COLO829 (cell line): ENCODE measurements at regions not wholly inside any gene's neighbourhood (a gene's known extent, or its start where the extent isn't known, plus 50 kb on each side); places are given as distances from the start of the nearest gene placed in this dataset.

Experiments used
- DNase-seq: peaks from one replicate; pipeline ENCODE4 v3.0.0; 2012; ENCODE audit warnings: low spot score

DNA sequence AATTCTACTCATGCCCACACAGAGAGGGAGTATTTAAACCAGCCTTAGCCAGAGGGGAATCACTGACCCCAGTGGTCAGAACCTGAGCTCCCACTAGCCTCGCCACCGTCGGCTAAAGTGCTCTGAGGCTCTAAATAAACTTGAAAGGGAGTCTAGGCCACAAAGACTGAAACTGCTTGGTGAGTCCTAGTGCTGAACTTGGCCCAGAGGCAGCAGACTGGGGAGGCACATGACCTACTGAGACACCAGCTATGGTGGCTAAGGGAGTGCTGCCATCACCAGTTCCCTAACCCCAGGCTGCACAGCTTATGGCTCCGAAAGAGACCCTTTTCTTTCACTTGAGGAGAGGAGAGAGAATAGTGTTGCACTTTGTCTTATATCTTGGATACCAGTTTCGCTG, 1542.8 kb downstream of the KCNT2 start:
- DNase-seq: no peak

DNA sequence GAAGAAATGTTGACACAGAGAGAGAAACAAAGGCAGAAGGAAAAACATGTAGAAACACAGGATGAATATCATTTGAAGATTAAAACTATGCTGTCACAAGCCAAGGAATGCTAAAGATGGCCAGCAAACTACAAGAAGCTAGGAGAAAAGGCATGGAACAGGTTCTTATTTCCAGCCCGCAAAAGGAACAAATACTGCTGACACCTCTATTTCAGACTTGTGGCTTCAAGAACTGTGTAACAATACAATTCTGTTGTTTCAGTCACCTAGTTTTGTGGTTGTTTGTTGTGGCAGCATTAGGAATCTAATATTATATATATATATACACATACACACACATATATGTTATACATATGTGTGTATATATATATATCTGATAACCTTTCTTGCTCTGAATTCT, 1543.9 kb downstream of the KCNT2 start:
- DNase-seq: no peak

DNA sequence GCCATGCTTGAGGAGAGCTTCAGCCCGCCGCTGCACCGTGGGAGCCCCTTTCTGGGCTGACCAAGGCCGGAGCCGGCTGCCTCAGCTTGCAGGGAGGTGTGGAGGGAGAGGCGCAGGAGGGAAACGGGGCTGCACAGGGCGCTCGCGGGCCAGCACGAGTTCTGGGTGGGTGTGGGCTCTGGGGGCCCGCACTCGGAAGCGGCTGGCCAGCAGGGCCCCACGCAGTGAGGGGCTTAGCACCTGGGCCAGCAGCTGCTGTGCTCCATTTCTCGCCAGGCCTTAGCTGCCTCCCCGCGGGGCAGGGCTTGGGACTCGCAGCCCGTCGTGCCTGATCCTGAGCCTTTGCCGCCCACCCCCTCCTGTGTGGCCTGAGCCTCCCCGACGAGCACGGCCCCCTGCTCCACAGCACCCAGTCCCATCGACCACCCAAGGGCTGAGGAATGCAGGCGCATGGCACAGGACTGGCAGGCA, 1554.0 kb downstream of the KCNT2 start:
- no peak for DNase-seq

DNA sequence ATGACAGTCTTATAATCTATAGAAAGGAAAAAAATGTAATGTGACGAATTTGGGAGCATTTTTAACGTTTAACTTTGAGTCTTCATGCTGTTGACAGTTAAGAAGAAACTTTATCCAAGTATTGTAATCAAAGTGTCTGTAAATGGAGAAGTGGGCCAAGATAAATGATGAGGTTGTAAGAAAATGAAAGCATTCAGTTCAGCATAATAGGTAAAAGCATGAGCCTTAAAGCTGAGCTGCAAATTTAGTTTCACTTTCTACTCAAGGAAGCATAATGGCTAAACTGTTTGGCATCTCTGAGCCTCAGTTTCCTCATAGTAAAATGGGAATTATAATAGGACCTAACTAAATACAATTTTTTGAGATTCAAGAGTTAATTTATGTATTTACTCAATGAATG, 1554.8 kb downstream of the KCNT2 start:
- no peak for DNase-seq

DNA sequence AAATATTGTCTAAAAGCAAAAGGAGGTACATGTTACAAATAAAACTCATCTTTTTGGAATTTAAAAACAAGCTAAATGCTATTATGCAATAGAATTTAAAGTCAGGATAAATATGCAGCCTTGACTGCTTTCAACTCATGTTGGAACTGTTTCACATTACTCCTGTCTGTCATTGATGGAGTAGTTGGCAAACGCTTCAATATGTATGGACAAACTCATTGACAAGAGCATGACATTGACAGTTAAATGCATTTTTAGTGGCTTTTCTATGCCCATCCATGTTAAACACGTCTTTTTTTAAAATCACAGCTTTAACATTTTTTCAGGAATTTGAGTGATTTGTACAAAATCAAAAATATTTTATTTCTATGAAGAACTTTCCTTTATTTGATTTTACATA, 1560.5 kb downstream of the KCNT2 start:
- DNase-seq: no peak

DNA sequence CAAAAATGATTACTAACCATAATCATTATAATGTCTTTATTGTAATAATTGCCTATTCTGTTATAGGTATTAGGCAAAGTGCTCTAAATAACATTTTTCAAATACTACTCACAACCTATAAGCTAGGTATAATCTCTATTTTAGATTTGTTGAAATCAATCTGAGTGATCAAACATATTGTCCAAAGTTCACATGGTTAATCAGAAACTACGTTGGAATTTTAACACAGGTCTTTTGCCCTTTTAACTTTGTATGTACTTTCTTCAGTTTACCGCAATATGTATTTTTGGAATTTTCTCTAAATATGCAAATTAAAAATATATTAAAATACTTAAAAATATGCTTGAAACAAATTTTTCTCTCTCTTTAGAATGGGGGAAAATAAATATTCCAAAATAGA, 1563.2 kb downstream of the KCNT2 start:
- DNase-seq: no peak

DNA sequence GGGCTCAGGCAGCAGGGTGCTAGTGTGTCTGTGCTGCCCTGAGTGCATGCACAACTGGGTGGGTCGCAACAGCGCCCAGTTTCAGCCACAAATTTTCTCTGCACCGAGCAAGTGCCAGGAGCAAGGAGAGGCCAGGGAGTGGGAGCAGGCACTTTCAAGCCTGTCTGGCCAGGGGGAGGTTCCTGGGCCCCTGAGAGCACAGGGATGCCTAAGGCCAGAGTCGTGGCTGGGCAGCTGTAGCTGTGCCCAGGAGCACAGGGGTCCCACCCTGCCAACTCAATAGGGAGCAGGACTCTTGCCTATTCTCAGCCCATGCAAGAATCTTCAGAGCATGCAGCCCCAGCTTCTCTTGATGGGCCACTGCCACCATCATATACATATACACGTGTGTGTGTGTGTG, 1577.4 kb downstream of the KCNT2 start:
- DNase-seq: no peak

DNA sequence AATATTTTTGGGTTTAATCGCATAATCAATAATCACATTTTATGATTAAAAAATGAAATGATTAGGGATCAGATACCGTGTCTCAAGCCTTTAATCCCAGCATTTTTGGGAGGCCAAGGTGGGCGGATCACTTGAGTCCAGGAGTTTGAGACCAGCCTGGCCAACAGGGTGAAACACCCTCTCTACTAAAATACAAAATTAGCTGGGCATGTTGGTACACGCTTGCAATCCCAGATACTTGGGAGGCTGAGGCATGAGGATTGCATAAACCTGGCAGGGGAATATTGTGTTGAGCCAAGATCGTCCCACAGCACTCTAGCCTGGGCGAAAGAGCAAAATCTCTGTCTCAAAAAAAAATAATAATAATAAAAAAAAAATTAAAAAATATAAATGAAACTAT, 1581.4 kb downstream of the KCNT2 start:
- DNase-seq: no peak

DNA sequence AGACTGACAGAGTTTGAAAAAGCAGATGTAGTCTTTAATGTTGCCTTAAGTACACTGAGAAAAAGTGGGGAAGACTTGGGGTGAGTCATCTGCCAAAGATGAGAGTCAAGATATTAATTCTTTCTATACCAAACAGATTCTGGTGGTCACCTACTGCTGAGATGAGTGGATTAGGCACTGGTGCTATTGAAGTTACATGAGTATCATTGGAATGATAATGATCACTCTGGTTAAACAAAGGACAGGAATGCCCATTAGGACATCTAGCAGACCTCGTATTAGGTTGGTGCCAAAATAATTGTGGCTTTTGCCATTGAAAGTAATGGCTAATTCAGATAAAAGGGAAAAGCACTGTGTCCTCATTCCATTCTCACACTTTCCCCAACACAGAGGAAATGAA, 1588.9 kb downstream of the KCNT2 start:
- DNase-seq: no peak

DNA sequence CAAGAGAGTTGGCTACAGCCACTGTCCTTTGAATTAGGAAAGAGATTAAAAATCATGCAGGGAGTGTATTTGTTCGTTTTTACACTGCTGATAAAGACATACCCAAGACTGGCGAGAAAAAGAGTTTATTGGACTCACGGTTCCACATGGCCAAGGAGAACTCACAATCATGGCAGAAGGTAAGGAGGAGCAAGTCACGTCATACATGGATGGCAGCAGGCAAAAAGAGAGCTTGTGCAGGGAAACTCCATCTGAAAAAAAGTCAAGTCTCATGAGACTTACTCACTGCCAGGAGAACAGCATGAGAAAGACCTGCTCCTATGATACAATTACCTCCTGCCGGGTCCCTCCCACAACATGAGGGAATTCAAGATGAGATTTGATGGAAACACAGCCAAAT, 1595.2 kb downstream of the KCNT2 start:
- DNase-seq: no peak

DNA sequence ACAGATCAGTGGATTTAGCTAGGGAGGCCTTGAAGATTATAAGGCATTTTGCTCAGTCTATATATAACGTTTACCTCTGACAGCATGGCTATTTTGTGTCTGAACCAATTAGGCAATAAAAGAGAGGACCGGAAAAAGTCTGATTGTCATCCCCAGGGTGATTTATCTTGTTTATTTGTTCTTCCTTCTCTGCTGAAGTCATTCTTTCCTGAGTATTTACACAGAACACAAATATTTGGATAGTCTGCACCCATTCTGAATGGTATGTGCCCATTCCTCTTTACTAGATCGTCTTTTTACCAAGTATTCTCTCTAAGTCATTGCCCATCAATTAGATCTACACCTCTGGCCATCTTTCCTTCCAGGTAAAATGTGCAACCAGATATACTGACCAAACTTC, 1602.9 kb downstream of the KCNT2 start:
- DNase-seq: no peak

DNA sequence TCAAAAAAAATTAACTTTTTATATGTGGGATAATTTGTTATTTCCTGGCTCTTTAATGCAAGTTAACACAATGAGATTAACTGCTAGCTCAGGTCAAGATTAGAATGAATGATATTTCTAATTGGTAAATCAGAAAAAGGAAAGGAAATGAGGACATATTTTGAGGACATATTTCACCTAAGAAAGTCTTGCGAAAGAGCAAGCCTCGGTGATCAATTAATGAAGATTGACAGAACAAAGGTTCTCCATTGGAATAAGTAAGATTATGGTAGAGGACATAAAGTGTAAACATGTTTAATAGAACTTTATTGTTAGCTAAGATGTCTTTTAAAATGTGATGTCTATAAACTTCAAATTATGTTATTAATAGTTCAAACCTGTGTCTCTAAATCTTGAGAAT, 1617.8 kb downstream of the KCNT2 start:
- no peak for DNase-seq

DNA sequence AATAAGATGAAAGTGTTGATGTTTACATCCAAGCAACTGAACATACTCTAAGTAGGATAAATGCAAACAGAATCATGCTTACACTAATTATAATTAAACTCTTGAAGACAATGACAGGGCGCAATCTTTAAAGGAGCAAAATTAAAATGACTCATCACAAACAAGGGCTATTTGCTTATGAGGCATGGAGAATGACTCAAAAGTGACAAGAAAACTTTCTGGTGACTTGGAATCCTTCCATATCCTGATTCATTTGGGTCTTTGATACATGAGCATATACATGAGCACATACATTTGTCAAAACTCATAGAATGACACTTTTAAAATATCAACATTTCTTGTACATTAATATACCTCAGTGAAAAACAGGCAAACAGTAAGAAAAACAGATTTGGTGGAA, 1632.3 kb downstream of the KCNT2 start:
- peak; percentile 3 for DNase-seq

DNA sequence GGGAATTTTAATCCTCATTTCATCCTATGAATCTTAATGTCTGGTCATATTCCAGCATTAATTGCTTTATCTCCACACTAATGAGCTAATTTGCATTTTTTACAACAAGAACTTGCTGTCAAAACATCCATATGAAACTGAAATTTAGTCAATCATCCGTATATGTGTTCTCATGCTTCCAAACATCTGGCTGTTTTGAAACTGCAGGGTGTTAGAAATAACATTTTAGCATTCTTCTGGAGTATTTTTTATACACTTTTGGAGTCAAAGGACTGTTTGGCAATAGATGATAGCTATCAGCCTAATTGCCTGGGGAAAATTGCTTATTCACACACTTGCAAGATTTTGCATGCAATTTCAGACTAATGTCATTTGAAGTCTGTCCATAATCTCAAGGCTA, 1639.3 kb downstream of the KCNT2 start:
- no peak for DNase-seq

DNA sequence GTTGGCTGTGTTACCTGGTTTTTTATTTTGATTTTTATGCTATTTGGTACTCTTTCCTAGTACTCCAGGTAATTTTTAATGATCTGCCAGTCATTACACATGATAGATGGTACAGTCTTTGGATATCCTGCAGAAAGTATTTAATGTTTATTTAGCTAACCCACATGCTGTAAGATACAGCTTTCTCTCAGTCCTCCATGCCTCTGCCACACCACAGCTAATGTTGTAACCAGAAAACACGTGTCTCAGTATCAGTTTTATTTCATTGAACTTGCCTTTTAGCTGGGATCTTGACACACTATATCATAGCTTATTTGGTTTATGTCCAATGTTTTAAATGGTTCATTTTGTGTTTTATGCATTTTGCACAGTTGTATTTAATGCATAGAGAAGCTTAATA, 1648.4 kb downstream of the KCNT2 start:
- DNase-seq: no peak

DNA sequence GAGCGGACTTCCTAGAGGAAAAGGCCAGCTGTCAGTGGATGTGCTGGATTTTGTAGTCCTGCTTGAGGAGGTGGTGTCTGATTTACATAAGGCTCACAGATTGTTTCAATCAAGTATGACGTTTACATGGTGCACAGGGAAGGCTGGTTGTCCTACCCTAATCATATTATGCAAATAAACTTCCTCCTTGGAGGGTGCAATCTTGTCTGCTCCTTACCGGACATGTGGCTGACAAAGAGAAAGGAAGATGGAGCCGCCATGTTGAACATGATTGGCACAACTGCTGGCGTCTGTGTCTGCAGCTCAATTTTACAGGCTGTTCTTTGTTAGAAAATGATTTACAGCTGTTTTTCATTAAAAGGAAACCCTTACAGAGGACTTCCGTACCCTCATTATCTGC, 1656.1 kb downstream of the KCNT2 start:
- no peak for DNase-seq

DNA sequence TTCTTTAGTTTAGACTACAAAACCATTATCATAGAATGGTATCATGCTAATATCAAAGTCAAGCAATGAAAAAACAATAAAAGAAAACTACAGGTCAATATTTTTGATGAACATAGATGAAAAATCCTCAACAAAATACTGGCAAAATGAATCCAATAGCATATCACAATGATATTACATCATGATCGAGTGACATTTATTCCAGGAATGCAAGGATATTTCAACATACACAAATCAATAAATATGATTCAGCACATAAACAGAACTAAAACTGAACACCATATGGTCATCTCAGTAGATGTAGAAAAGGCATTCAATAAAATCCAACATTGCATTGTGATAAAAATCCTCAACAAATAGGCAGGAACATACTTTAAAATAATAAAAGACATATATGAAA, 1657.7 kb downstream of the KCNT2 start:
- no peak for DNase-seq

DNA sequence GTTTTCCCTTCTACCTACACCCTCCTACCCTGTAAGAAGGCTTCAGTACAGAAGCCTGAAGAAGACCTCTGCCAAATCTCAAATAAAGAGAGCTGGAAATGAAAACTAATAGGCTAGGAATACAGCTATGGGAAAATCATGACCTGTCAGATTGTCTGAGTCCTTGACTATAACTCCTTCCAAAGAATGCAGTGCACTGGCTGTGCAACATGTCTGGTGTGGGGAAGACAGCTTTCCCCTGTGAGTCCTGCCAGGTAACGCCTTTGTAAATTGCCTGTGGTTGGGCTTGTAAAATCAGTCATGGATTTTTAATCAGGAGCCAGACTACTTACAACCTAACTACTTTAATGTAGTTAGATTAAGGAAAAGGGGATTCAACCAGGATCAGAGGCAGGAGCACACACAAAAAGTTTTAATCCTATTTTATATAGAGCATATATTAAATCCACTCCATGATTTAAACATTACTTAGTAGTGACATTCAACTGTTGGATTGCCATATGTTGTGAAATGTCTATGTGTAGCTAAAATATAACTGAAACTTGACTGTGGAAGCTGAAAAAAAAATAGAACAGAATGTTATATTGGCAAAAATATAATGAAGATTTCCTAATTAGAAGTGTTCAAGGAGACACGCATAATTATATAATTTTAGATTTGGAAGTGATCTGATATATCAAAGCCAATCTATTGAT, 1667.8 kb downstream of the KCNT2 start:
- no peak for DNase-seq

DNA sequence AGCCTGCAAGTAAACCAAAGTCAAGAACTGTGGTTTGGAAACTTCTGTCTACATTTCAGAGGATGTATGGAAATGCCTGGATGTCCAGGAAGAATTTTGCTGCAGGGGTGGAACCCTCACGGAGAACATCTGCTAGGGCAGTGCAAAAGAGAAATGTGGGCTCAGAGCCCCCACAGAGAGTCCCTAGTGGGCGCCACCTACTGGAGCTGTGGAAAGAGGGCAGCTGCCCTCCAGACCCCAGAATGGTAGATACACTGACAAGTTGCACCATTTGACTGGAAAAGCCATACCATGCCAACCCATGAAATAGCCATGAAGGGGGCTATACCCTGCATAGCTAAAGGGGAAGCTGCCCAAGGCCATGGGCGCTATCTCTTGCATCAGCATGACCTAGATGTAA, 1672.4 kb downstream of the KCNT2 start:
- no peak for DNase-seq

DNA sequence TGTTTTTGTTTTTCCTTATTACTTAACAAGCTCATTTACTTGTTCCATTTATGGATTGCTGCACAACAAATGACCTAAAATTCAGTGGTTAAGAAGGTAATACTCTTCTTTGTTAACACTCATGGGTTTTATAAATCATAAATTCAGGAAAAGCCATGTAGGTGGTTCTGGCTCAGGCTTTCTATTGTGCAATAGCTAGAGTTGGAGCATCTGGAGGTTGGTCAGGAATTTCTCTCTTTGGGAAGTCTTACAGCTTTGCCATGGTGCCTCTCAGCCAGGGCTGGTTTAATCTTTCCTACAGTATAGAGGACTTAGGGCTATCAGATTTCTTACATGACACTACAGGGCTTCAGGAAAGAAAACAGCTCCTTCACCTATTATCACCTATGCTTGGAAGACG, 1677.1 kb downstream of the KCNT2 start:
- no peak for DNase-seq

DNA sequence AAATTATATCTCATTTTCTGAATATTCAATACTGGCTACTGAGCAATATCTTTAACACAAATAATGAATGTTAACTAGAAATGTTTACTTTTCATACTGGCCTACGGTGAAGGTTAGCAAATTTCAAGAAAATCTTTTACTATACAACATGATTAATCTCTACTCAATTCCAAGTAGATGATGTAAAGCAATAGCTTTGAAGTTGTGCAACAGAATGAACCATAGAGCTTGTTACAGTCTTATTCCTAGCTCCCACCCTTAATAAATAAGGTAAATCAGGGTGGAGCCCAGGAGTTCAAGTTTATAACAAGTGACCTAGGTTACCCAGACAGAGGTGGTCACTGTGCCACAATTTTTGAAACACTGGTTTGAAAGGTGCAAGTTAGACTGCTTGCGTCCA, 1678.1 kb downstream of the KCNT2 start:
- DNase-seq: no peak

DNA sequence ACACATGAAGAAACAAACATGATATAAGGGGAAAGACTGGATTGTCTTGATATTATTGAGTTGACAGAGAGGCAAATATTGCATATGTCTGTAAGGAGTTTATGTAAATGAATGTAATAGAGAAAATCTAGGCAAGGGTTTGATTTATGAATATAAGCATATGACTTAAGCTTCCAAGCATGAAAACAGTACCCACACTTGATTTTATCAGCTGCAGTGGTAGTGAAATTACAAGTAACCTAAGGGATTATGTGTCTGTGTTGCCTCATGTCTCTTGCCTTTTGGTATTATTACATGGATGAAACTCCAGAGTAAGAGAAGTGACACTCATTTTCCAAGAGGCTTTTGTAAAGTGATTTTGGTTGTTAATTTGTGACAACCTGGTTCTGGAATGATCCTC, 1678.9 kb downstream of the KCNT2 start:
- DNase-seq: no peak

DNA sequence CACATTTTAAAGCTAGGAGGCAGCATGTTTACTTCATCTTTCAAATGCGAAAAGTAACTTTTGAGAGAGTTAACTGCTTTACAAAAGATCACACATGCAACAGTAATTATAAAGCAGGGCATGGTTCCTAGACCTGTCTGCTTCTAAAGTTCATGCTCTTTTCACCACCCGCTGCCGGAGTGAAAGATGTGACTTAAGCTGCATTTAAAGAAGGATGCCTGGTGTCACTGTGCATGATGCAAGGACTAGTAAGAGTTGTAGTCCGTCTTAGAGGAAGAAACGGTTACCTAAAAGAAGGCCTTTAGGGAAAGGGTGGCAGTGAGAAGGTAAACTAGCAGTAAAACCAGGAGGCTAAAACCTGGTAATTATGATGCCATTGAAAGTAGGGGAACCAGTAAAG, 1689.1 kb downstream of the KCNT2 start:
- DNase-seq: no peak

DNA sequence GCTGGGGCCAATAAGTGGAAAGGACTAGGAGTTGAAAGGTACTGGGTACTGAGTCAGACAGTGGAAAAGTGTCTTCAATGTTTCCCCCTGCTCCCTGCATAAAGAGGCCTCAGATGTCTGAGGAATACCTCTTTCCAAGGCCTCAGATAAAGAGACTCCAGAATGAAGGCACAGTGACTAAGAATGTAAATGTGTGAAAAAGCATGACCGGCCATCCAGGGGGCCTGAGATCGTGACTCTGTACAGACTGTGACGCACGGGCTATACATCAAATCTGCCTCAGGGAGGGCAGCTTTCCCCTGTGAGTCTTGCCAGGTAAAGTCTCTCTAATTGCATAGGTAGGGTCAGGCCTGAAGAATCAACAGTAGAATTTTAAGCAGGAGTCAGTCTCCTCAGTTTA, 1690.5 kb downstream of the KCNT2 start:
- DNase-seq: no peak

DNA sequence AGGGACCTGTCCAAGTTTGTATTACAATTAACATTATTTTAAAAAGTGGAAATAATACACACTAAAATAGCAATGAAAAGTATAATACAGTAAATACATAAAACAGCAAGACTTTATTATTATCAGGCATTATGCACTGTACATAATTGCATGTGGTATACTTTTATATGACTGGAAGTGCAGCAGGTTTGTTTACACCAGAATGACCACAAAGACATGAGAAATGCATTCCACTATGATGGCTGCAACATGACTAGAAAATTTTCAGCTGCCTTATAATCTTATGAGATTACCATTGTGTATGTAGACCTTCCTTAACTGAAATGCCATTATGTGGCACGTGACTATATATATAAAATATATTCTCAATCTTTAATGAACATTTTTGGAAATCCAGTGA, 1699.6 kb downstream of the KCNT2 start:
- DNase-seq: no peak
